IPS-15b (cell line): ENCODE measurements at regions not wholly inside any gene's neighbourhood (a gene's known extent, or its start where the extent isn't known, plus 50 kb on each side); places are given as distances from the start of the nearest gene placed in this dataset.

Source experiments
- H3K27me3 ChIP-seq: one replicate; pipeline ENCODE4 v1.6.1; 2013; ENCODE audit warnings: low read length; ENCODE audit not compliant: control insufficient read depth, insufficient read depth
- H3K36me3 ChIP-seq: one replicate; pipeline ENCODE4 v1.6.1; 2013; ENCODE audit warnings: low read length; ENCODE audit not compliant: control insufficient read depth, insufficient read depth
- H3K4me1 ChIP-seq: one replicate; pipeline ENCODE4 v1.6.1; 2013; ENCODE audit warnings: mild to moderate bottlenecking, low read length; ENCODE audit not compliant: control insufficient read depth, insufficient read depth
- H3K4me3 ChIP-seq: one replicate; pipeline ENCODE4 v1.5.1; 2013; ENCODE audit warnings: low read depth, low read length
- H3K9ac ChIP-seq: one replicate; pipeline ENCODE4 v1.6.1; 2013; ENCODE audit warnings: low read depth, mild to moderate bottlenecking, low read length
- H3K9me3 ChIP-seq: one replicate; pipeline ENCODE4 v1.6.1; 2013; ENCODE audit warnings: mild to moderate bottlenecking, low read length; ENCODE audit not compliant: control insufficient read depth, insufficient read depth

- H3K9me3 ChIP-seq, result no peaks in the 10 kb centered on the region
Observed at GRCh38 chr1:239239529-239239928, 146.8 kb upstream of the CHRM3 start.

GRCh38 chr1:239237912-239238311, 148.5 kb upstream of the CHRM3 start:
- Histone ChIP-seq H3K4me1 (peaks cover 6% of the 10 kb centered on the region), H3K9ac (no peak overlapping the region), H3K36me3 (no peaks in the 10 kb centered on the region), H3K9me3 (no peaks in the 10 kb centered on the region), H3K4me3 (no peak overlapping the region), H3K27me3 (no peaks in the 10 kb centered on the region)

More at GRCh38 chr1:239239529-239239928, 146.8 kb upstream of the CHRM3 start:
- no peak overlapping the region for H3K9ac ChIP-seq
- no peak overlapping the region for H3K4me3 ChIP-seq
- H3K4me1 ChIP-seq, result peaks cover 8% of the 10 kb centered on the region
- no peaks in the 10 kb centered on the region for H3K27me3 ChIP-seq
- H3K36me3 ChIP-seq, result no peaks in the 10 kb centered on the region

GRCh38 chr1:239233626-239234025, 152.7 kb upstream of the CHRM3 start:
- Histone ChIP-seq H3K27me3 (no peaks in the 10 kb centered on the region), H3K4me1 (no peaks in the 10 kb centered on the region), H3K9me3 (no peaks in the 10 kb centered on the region)

GRCh38 chr1:239232921-239233320, 153.4 kb upstream of the CHRM3 start:
- no peaks in the 10 kb centered on the region for H3K9me3 ChIP-seq
- no peaks in the 10 kb centered on the region for H3K4me1 ChIP-seq
- no peaks in the 10 kb centered on the region for H3K27me3 ChIP-seq
- no peak overlapping the region for H3K9ac ChIP-seq
- no peaks in the 10 kb centered on the region for H3K36me3 ChIP-seq
- no peak overlapping the region for H3K4me3 ChIP-seq

More at GRCh38 chr1:239233626-239234025, 152.7 kb upstream of the CHRM3 start:
- Histone ChIP-seq H3K36me3 (no peaks in the 10 kb centered on the region), H3K9ac (no peak overlapping the region), H3K4me3 (no peak overlapping the region)

GRCh38 chr1:239228451-239228850, 157.9 kb upstream of the CHRM3 start:
- Histone ChIP-seq H3K27me3 (no peaks in the 10 kb centered on the region), H3K9me3 (no peaks in the 10 kb centered on the region), H3K9ac (no peak overlapping the region), H3K4me1 (no peaks in the 10 kb centered on the region), H3K4me3 (no peak overlapping the region), H3K36me3 (no peaks in the 10 kb centered on the region)

GRCh38 chr1:239225396-239225795, 161.0 kb upstream of the CHRM3 start:
- Histone ChIP-seq H3K9me3 (no peaks in the 10 kb centered on the region), H3K4me3 (no peak overlapping the region), H3K4me1 (no peaks in the 10 kb centered on the region), H3K27me3 (no peaks in the 10 kb centered on the region), H3K9ac (no peak overlapping the region), H3K36me3 (no peaks in the 10 kb centered on the region)

GRCh38 chr1:239224100-239224499, 162.3 kb upstream of the CHRM3 start:
- Histone ChIP-seq H3K36me3 (no peaks in the 10 kb centered on the region), H3K9me3 (no peaks in the 10 kb centered on the region), H3K9ac (no peak overlapping the region), H3K4me1 (no peaks in the 10 kb centered on the region), H3K27me3 (no peaks in the 10 kb centered on the region), H3K4me3 (no peak overlapping the region)

GRCh38 chr1:239222999-239223398, 163.4 kb upstream of the CHRM3 start:
- no peaks in the 10 kb centered on the region for H3K9me3 ChIP-seq
- no peak overlapping the region for H3K9ac ChIP-seq
- H3K4me1 ChIP-seq, result no peaks in the 10 kb centered on the region
- H3K4me3 ChIP-seq, result no peak overlapping the region
- H3K36me3 ChIP-seq, result no peaks in the 10 kb centered on the region
- no peaks in the 10 kb centered on the region for H3K27me3 ChIP-seq

- no peaks in the 10 kb centered on the region for H3K4me1 ChIP-seq
- no peaks in the 10 kb centered on the region for H3K36me3 ChIP-seq
- H3K9ac ChIP-seq, result no peak overlapping the region
- H3K9me3 ChIP-seq, result no peaks in the 10 kb centered on the region
- no peak overlapping the region for H3K4me3 ChIP-seq
- no peaks in the 10 kb centered on the region for H3K27me3 ChIP-seq
Observed at GRCh38 chr1:239221656-239222055, 164.7 kb upstream of the CHRM3 start.

GRCh38 chr1:239219679-239220078, 166.7 kb upstream of the CHRM3 start:
- H3K9ac ChIP-seq, result no peak overlapping the region
- H3K36me3 ChIP-seq, result no peaks in the 10 kb centered on the region
- no peaks in the 10 kb centered on the region for H3K9me3 ChIP-seq
- no peak overlapping the region for H3K4me3 ChIP-seq
- H3K27me3 ChIP-seq, result no peaks in the 10 kb centered on the region
- H3K4me1 ChIP-seq, result no peaks in the 10 kb centered on the region

GRCh38 chr1:239218301-239218700, 168.1 kb upstream of the CHRM3 start:
- Histone ChIP-seq H3K27me3 (no peaks in the 10 kb centered on the region), H3K9me3 (no peaks in the 10 kb centered on the region), H3K9ac (no peak overlapping the region), H3K4me3 (no peak overlapping the region), H3K36me3 (no peaks in the 10 kb centered on the region), H3K4me1 (no peaks in the 10 kb centered on the region)

GRCh38 chr1:239212811-239213220, 173.6 kb upstream of the CHRM3 start:
- no peaks in the 10 kb centered on the region for H3K36me3 ChIP-seq
- H3K9me3 ChIP-seq, result no peaks in the 10 kb centered on the region
- no peaks in the 10 kb centered on the region for H3K27me3 ChIP-seq
- no peak overlapping the region for H3K4me3 ChIP-seq
- H3K4me1 ChIP-seq, result no peaks in the 10 kb centered on the region
- H3K9ac ChIP-seq, result no peak overlapping the region

GRCh38 chr1:239209591-239209990, 176.8 kb upstream of the CHRM3 start:
- no peak overlapping the region for H3K9ac ChIP-seq
- H3K4me1 ChIP-seq, result no peaks in the 10 kb centered on the region
- H3K36me3 ChIP-seq, result no peaks in the 10 kb centered on the region
- H3K27me3 ChIP-seq, result no peaks in the 10 kb centered on the region
- H3K9me3 ChIP-seq, result no peaks in the 10 kb centered on the region
- H3K4me3 ChIP-seq, result no peak overlapping the region
